Upper lobe of left lung (tissue), 6 donors: ENCODE measurements at regions not wholly inside any gene's neighbourhood (a gene's known extent, or its start where the extent isn't known, plus 50 kb on each side); places are given as distances from the start of the nearest gene placed in this dataset.

Source experiments
- ATAC-seq, 2 donors: fragments of 200-7000 bp; cut with Tn5 transposase; one replicate each; pipeline ENCODE4 v1.9.1; 2022; ENCODE audit warnings: mild to moderate bottlenecking in 2 of 2, moderate library complexity in 2 of 2; ENCODE audit not compliant: low FRiP score in 2 of 2
- DNase-seq, 2 donors: peaks; one replicate each; pipeline ENCODE4 v3.0.0-alpha.2; 2019 to 2020
- H3K27ac ChIP-seq, 4 donors: fragments of 200-600 bp; sonication (generic); one replicate each; pipeline ENCODE4 v1.5.1; 2016 to 2019
- H3K27me3 ChIP-seq, 4 donors: fragments of 200-600 bp; sonication (generic); one replicate each; pipeline ENCODE4 v1.5.1; 2017 to 2019
- H3K36me3 ChIP-seq, 4 donors: fragments of 200-600 bp; sonication (generic); one replicate each; pipeline ENCODE4 v1.5.1; 2016 to 2019
- H3K4me1 ChIP-seq, 4 donors: fragments of 200-600 bp; sonication (generic); one replicate each; pipeline ENCODE4 v1.5.1; 2018 to 2019
- H3K4me3 ChIP-seq, 4 donors: fragments of 200-600 bp; sonication (generic); one replicate each; pipeline ENCODE4 v1.5.1; 2017 to 2019; ENCODE audit warnings: mild to moderate bottlenecking in 2 of 4, moderate library complexity in 1 of 4
- H3K9me3 ChIP-seq, 4 donors: fragments of 200-600 bp; sonication (generic); one replicate each; pipeline ENCODE4 v1.5.1; 2018 to 2019
- EP300 ChIP-seq, 4 donors: sonication (generic); formaldehyde crosslinking; IDR thresholded peaks; one replicate each; pipeline ENCODE4 v1.5.1; 2017; ENCODE audit warnings: antibody characterized with exemption in 4 of 4, control low read depth in 2 of 4
- POLR2A ChIP-seq, 4 donors: fragments of 450-650 bp; IDR thresholded peaks; one replicate each; pipeline ENCODE4 v1.5.1; 2016 to 2017; ENCODE audit warnings: antibody characterized with exemption in 4 of 4, mild to moderate bottlenecking in 2 of 4
- POLR2AphosphoS5 ChIP-seq, 2 donors: sonication (generic); formaldehyde crosslinking; IDR thresholded peaks; one replicate each; pipeline ENCODE4 v1.5.1; 2017; ENCODE audit warnings: antibody characterized with exemption in 2 of 2
- WGBS, 2 donors: methylation state at CpG; one replicate each; pipeline ENCODE4 v1.1.5; 2017 to 2018; 5-methylcytosine and 5-hydroxymethylcytosine counted together
- TF ChIP-seq, protein P1 (sequence below), 6 experiments: fragments of 450-650 bp in 4 of 6; fragments of 200-600 bp in 2 of 6; sonication (generic) in 2 of 6; IDR thresholded peaks; one replicate each; pipeline ENCODE4 v1.5.1; 2016 to 2019; ENCODE audit warnings: antibody characterized with exemption in 6 of 6
- donor health status: DM: no; HTN: no; CAD: no; lungs with moderate emphysema.
- donor health status: DM: no; HTN: yes; CAD: no; lungs with severe emphysema.

DNA sequence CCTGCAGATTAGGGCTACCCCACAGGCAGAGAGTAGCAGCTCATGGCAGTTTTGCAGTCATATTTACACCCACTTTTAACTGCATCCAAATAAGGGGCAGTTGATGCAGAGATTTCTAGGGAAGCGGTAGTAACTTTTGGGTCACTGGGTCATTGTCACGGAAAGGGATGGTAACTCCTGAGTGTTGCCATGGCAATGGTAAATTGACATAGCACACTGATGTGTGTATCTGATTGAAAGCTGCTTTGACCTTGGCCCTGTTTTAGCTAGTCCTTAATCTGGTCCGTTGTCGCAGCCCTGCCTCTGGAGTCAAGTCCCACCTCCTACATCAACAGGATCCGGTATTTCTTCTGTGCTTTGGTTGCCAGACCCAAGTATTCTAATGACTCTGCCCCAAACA lies 199.1 kb upstream of the TCF21 start:
- 81 to 86% methylated on average over 5 of the region's 5 CpGs for whole genome bisulfite sequencing, 2 donors

DNA sequence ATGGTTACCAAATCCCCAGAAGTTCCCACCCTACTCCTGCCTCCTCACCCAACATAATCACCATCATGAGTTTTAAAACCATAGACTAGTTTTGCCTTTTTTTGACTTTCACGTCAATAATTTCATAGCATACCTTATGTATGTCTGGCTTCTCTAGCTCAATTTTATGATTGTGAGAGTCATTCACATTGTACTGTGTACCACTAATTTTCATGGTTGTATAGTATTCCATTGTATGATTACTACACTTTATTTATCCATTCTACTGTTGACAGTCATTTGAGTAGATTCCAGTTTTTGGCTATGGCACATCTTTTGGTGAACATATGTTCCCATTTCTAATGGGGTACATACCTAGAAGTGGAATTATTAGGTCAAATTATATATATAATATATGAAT lies 195.3 kb upstream of the TCF21 start:
- Histone ChIP-seq H3K36me3 (no peaks in the 10 kb centered on the region), H3K27ac (no peak overlapping the region), H3K9me3 (no peaks in the 10 kb centered on the region), H3K4me1 (no peaks in the 10 kb centered on the region), H3K27me3 (no peaks in the 10 kb centered on the region), H3K4me3 (no peak overlapping the region)
- no peak for ATAC-seq
- TF ChIP-seq POLR2AphosphoS5 (IDR thresholded peaks at IDR 0.05) = no peak
- TF ChIP-seq, protein P1, sequence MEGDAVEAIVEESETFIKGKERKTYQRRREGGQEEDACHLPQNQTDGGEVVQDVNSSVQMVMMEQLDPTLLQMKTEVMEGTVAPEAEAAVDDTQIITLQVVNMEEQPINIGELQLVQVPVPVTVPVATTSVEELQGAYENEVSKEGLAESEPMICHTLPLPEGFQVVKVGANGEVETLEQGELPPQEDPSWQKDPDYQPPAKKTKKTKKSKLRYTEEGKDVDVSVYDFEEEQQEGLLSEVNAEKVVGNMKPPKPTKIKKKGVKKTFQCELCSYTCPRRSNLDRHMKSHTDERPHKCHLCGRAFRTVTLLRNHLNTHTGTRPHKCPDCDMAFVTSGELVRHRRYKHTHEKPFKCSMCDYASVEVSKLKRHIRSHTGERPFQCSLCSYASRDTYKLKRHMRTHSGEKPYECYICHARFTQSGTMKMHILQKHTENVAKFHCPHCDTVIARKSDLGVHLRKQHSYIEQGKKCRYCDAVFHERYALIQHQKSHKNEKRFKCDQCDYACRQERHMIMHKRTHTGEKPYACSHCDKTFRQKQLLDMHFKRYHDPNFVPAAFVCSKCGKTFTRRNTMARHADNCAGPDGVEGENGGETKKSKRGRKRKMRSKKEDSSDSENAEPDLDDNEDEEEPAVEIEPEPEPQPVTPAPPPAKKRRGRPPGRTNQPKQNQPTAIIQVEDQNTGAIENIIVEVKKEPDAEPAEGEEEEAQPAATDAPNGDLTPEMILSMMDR (IDR thresholded peaks at IDR 0.05) = no peak
- no peak for TF ChIP-seq POLR2A (IDR thresholded peaks at IDR 0.05)
- TF ChIP-seq EP300 (IDR thresholded peaks at IDR 0.05) = no peak
- no peak for DNase-seq
- WGBS, 2 donors = 89 to 94% methylated on average over 1 of the region's 1 CpG

More for the DNA sequence above, 199.1 kb upstream of the TCF21 start:
- no peaks in the 10 kb centered on the region for H3K4me1 ChIP-seq
- H3K36me3 ChIP-seq = no peaks in the 10 kb centered on the region
- DNase-seq (no peak), ATAC-seq (no peak)
- H3K27me3 ChIP-seq = no peaks in the 10 kb centered on the region
- no peak overlapping the region for H3K4me3 ChIP-seq
- H3K9me3 ChIP-seq = no peaks in the 10 kb centered on the region
- no peak overlapping the region for H3K27ac ChIP-seq
- TF ChIP-seq, protein P1 (IDR thresholded peaks at IDR 0.05) = no peak
- TF ChIP-seq POLR2A (IDR thresholded peaks at IDR 0.05) (no peak), POLR2AphosphoS5 (IDR thresholded peaks at IDR 0.05) (no peak), EP300 (IDR thresholded peaks at IDR 0.05) (no peak)

DNA sequence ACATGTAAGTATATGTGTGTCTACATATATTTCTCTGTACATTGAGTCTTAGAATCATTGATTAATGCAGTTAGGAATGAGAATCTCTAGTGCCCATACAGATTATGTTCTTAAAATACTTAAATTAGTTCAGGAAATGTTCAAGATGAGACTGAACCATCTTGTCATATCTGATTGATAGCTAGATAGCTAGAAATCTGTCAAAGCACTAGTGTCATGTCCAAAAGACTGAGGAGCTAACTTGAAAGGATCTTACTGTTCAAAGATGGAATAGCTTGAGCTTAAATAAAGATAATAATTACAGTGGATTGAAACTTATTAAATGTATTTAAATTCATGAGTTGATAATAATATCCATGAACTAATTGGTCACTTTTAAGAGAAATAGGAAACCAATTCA lies 191.7 kb upstream of the TCF21 start:
- no peaks in the 10 kb centered on the region for H3K9me3 ChIP-seq
- ATAC-seq = no peak
- H3K4me1 ChIP-seq = no peaks in the 10 kb centered on the region
- no peaks in the 10 kb centered on the region for H3K36me3 ChIP-seq
- H3K27me3 ChIP-seq = no peaks in the 10 kb centered on the region
- no peak for DNase-seq
- no peak overlapping the region for H3K27ac ChIP-seq
- TF ChIP-seq EP300 (IDR thresholded peaks at IDR 0.05) (no peak), POLR2AphosphoS5 (IDR thresholded peaks at IDR 0.05) (no peak)
- no peak overlapping the region for H3K4me3 ChIP-seq

DNA sequence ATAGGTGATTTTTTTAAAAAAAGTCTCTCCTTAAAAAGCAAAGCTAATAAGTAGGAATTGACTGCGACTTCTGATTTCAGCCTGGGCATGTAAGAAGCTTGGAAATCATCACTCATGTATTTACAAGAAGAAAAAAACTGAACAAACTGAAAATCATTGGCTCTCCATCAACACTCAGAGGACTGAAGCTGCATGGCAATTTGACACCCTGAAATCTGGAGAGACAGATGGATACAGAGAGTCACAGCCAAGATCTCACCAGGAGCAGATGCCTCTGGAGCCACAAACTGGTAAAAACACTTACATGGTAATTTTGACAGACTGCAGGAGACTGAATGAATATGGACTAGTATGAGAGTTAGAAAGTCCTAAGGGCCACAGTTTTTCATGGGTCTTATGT lies 191.2 kb upstream of the TCF21 start:
- Histone ChIP-seq H3K27ac (no peak overlapping the region), H3K36me3 (no peaks in the 10 kb centered on the region), H3K4me3 (no peak overlapping the region), H3K27me3 (no peaks in the 10 kb centered on the region), H3K4me1 (no peaks in the 10 kb centered on the region), H3K9me3 (no peaks in the 10 kb centered on the region)
- ATAC-seq = no peak
- WGBS, 2 donors = 71 to 76% methylated on average over 1 of the region's 1 CpG
- no peak for DNase-seq
- TF ChIP-seq, protein P1 (IDR thresholded peaks at IDR 0.05) = no peak
- TF ChIP-seq POLR2A (IDR thresholded peaks at IDR 0.05) (no peak), EP300 (IDR thresholded peaks at IDR 0.05) (no peak), POLR2AphosphoS5 (IDR thresholded peaks at IDR 0.05) (no peak)

DNA sequence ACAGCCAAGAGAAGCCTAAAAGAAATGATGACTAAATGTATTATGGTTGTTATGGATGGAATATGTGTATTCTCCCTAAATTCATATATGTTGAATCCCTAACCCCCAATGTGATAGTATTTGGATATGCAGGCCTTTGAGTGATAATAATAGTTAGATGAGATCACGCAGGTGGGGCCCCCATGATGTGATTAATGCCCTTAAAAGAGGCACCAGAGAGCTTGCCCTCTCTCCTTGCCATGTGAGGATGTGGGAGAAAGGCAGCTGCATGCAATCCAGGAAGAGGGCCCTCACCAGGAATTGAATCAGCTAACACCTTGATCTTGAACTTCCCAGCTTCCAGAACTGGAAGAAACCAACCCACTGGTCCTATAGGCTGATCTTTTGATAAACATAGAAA lies 190.6 kb upstream of the TCF21 start:
- Histone ChIP-seq H3K4me3 (no peak overlapping the region), H3K9me3 (no peaks in the 10 kb centered on the region), H3K36me3 (no peaks in the 10 kb centered on the region), H3K4me1 (no peaks in the 10 kb centered on the region), H3K27me3 (no peaks in the 10 kb centered on the region), H3K27ac (no peak overlapping the region)
- TF ChIP-seq, protein P1 (IDR thresholded peaks at IDR 0.05) = no peak
- TF ChIP-seq POLR2A (IDR thresholded peaks at IDR 0.05) (no peak), EP300 (IDR thresholded peaks at IDR 0.05) (no peak), POLR2AphosphoS5 (IDR thresholded peaks at IDR 0.05) (no peak)
- no peak for DNase-seq
- 70 to 86% methylated on average over 1 of the region's 1 CpG for WGBS, 2 donors
- no peak for ATAC-seq
